Rectal smooth muscle tissue (tissue), 1 donor: ENCODE measurements at regions not wholly inside any gene's neighbourhood (a gene's known extent, or its start where the extent isn't known, plus 50 kb on each side); places are given as distances from the start of the nearest gene placed in this dataset.
"Not testable (repeated sequence)": the region's sequence is repeated elsewhere in the genome, so short reads cannot be mapped to it uniquely, and the experiment has no call there.

ENCODE experiments used
- H3K27ac ChIP-seq: one replicate; pipeline ENCODE4 v1.7.0; 2013; ENCODE audit warnings: low read depth, low read length, inconsistent platforms
- H3K27me3 ChIP-seq: one replicate; pipeline ENCODE4 v1.7.0; 2013; ENCODE audit warnings: low read length; ENCODE audit not compliant: control insufficient read depth, insufficient read depth
- H3K36me3 ChIP-seq: one replicate; pipeline ENCODE4 v1.7.0; 2013; ENCODE audit warnings: low read length; ENCODE audit not compliant: control insufficient read depth, insufficient read depth
- H3K4me1 ChIP-seq: one replicate; pipeline ENCODE4 v1.7.0; 2013; ENCODE audit warnings: low read length; ENCODE audit not compliant: control insufficient read depth, insufficient read depth
- H3K4me3 ChIP-seq: one replicate; pipeline ENCODE4 v1.7.0; 2013; ENCODE audit warnings: low read length
- H3K9ac ChIP-seq: one replicate; pipeline ENCODE4 v1.7.0; 2013; ENCODE audit warnings: low read length

GRCh38 chr2:67613227-67613626 is 216.1 kb downstream of the ETAA1 start:
- H3K4me1 ChIP-seq = peaks cover 15% of the 10 kb centered on the region
- H3K4me3 ChIP-seq = no peak overlapping the region
- no peak overlapping the region for H3K9ac ChIP-seq
- no peaks in the 10 kb centered on the region for H3K27me3 ChIP-seq
- H3K36me3 ChIP-seq = no peaks in the 10 kb centered on the region
- H3K27ac ChIP-seq = no peak overlapping the region

- Histone ChIP-seq H3K4me3 (no peak overlapping the region), H3K27me3 (no peaks in the 10 kb centered on the region), H3K27ac (no peak overlapping the region), H3K4me1 (peaks cover 15% of the 10 kb centered on the region), H3K36me3 (no peaks in the 10 kb centered on the region), H3K9ac (no peak overlapping the region)
These were observed 217.3 kb downstream of the ETAA1 start for GRCh38 chr2:67614454-67614853.

GRCh38 chr2:67616749-67617148 is 219.6 kb downstream of the ETAA1 start:
- Histone ChIP-seq H3K4me3 (no peak overlapping the region), H3K27me3 (no peaks in the 10 kb centered on the region), H3K27ac (peak overlapping the region; percentile 65), H3K9ac (no peak overlapping the region), H3K4me1 (peaks cover 15% of the 10 kb centered on the region), H3K36me3 (no peaks in the 10 kb centered on the region)

- Histone ChIP-seq H3K9ac (no peak overlapping the region), H3K27ac (no peak overlapping the region), H3K4me1 (peaks cover 15% of the 10 kb centered on the region), H3K4me3 (no peak overlapping the region), H3K36me3 (no peaks in the 10 kb centered on the region), H3K27me3 (no peaks in the 10 kb centered on the region)
These were observed 222.1 kb downstream of the ETAA1 start for GRCh38 chr2:67619204-67619603.

- not testable (repeated sequence) for H3K4me1 ChIP-seq, H3K27ac ChIP-seq, H3K4me3 ChIP-seq, H3K27me3 ChIP-seq, H3K9ac ChIP-seq, H3K36me3 ChIP-seq
These were observed 226.6 kb downstream of the ETAA1 start for GRCh38 chr2:67623741-67624140.

- Histone ChIP-seq H3K27me3 (no peaks in the 10 kb centered on the region), H3K4me1 (no peaks in the 10 kb centered on the region), H3K4me3 (no peak overlapping the region), H3K27ac (no peak overlapping the region), H3K9ac (no peak overlapping the region), H3K36me3 (no peaks in the 10 kb centered on the region)
These were observed 228.0 kb downstream of the ETAA1 start for GRCh38 chr2:67625178-67625577.

- Histone ChIP-seq H3K4me3 (no peak overlapping the region), H3K27me3 (no peaks in the 10 kb centered on the region), H3K9ac (no peak overlapping the region), H3K27ac (no peak overlapping the region), H3K4me1 (no peaks in the 10 kb centered on the region), H3K36me3 (no peaks in the 10 kb centered on the region)
These were observed 228.8 kb downstream of the ETAA1 start for GRCh38 chr2:67625690-67626475.

GRCh38 chr2:67626656-67627055 is 229.5 kb downstream of the ETAA1 start:
- Histone ChIP-seq H3K4me3 (no peak overlapping the region), H3K36me3 (no peaks in the 10 kb centered on the region), H3K27ac (no peak overlapping the region), H3K9ac (no peak overlapping the region), H3K27me3 (no peaks in the 10 kb centered on the region), H3K4me1 (no peaks in the 10 kb centered on the region)

- H3K9ac ChIP-seq = no peak overlapping the region
- no peaks in the 10 kb centered on the region for H3K27me3 ChIP-seq
- no peaks in the 10 kb centered on the region for H3K36me3 ChIP-seq
- H3K4me3 ChIP-seq = no peak overlapping the region
- no peak overlapping the region for H3K27ac ChIP-seq
- no peaks in the 10 kb centered on the region for H3K4me1 ChIP-seq
These were observed 230.5 kb downstream of the ETAA1 start for GRCh38 chr2:67627456-67628207.

GRCh38 chr2:67628892-67629291 is 231.8 kb downstream of the ETAA1 start:
- no peak overlapping the region for H3K4me3 ChIP-seq
- H3K36me3 ChIP-seq = no peaks in the 10 kb centered on the region
- no peaks in the 10 kb centered on the region for H3K27me3 ChIP-seq
- no peak overlapping the region for H3K9ac ChIP-seq
- no peaks in the 10 kb centered on the region for H3K4me1 ChIP-seq
- H3K27ac ChIP-seq = no peak overlapping the region

GRCh38 chr2:67631483-67631882 is 234.3 kb downstream of the ETAA1 start:
- Histone ChIP-seq H3K4me3 (no peak overlapping the region), H3K36me3 (no peaks in the 10 kb centered on the region), H3K27ac (no peak overlapping the region), H3K9ac (no peak overlapping the region), H3K4me1 (no peaks in the 10 kb centered on the region), H3K27me3 (no peaks in the 10 kb centered on the region)

- Histone ChIP-seq H3K4me1 (no peaks in the 10 kb centered on the region), H3K36me3 (no peaks in the 10 kb centered on the region), H3K9ac (no peak overlapping the region), H3K27ac (no peak overlapping the region), H3K27me3 (no peaks in the 10 kb centered on the region), H3K4me3 (no peak overlapping the region)
These were observed 236.2 kb downstream of the ETAA1 start for GRCh38 chr2:67633212-67633856.
